Rectal smooth muscle tissue (tissue), 1 donor: ENCODE measurements at regions not wholly inside any gene's neighbourhood (a gene's known extent, or its start where the extent isn't known, plus 50 kb on each side); places are given as distances from the start of the nearest gene placed in this dataset.

Experiments
- H3K27ac ChIP-seq: one replicate; pipeline ENCODE4 v1.7.0; 2013; ENCODE audit warnings: low read depth, low read length, inconsistent platforms
- H3K27me3 ChIP-seq: one replicate; pipeline ENCODE4 v1.7.0; 2013; ENCODE audit warnings: low read length; ENCODE audit not compliant: control insufficient read depth, insufficient read depth
- H3K36me3 ChIP-seq: one replicate; pipeline ENCODE4 v1.7.0; 2013; ENCODE audit warnings: low read length; ENCODE audit not compliant: control insufficient read depth, insufficient read depth
- H3K4me1 ChIP-seq: one replicate; pipeline ENCODE4 v1.7.0; 2013; ENCODE audit warnings: low read length; ENCODE audit not compliant: control insufficient read depth, insufficient read depth
- H3K4me3 ChIP-seq: one replicate; pipeline ENCODE4 v1.7.0; 2013; ENCODE audit warnings: low read length
- H3K9ac ChIP-seq: one replicate; pipeline ENCODE4 v1.7.0; 2013; ENCODE audit warnings: low read length

GRCh38 chr3:117543521-117543920 lies 833.9 kb downstream of the TUSC7 start:
- Histone ChIP-seq H3K36me3 (no peaks in the 10 kb centered on the region), H3K9ac (no peak overlapping the region), H3K27ac (no peak overlapping the region), H3K4me3 (no peak overlapping the region), H3K4me1 (no peaks in the 10 kb centered on the region), H3K27me3 (no peaks in the 10 kb centered on the region)

- Histone ChIP-seq H3K4me1 (no peaks in the 10 kb centered on the region), H3K4me3 (no peak overlapping the region), H3K9ac (no peak overlapping the region), H3K36me3 (no peaks in the 10 kb centered on the region), H3K27ac (no peak overlapping the region), H3K27me3 (no peaks in the 10 kb centered on the region)
Measured at GRCh38 chr3:117545484-117545883, 835.9 kb downstream of the TUSC7 start.

GRCh38 chr3:117547956-117548550 lies 838.5 kb downstream of the TUSC7 start:
- H3K4me1 ChIP-seq: no peaks in the 10 kb centered on the region
- H3K27ac ChIP-seq: no peak overlapping the region
- H3K4me3 ChIP-seq: no peak overlapping the region
- no peaks in the 10 kb centered on the region for H3K27me3 ChIP-seq
- H3K36me3 ChIP-seq: no peaks in the 10 kb centered on the region
- no peak overlapping the region for H3K9ac ChIP-seq

GRCh38 chr3:117548600-117548999 lies 839.0 kb downstream of the TUSC7 start:
- no peaks in the 10 kb centered on the region for H3K27me3 ChIP-seq
- H3K4me1 ChIP-seq: no peaks in the 10 kb centered on the region
- no peak overlapping the region for H3K27ac ChIP-seq
- no peak overlapping the region for H3K4me3 ChIP-seq
- H3K36me3 ChIP-seq: no peaks in the 10 kb centered on the region
- no peak overlapping the region for H3K9ac ChIP-seq

GRCh38 chr3:117549716-117550115 lies 840.1 kb downstream of the TUSC7 start:
- H3K27me3 ChIP-seq: no peaks in the 10 kb centered on the region
- no peak overlapping the region for H3K27ac ChIP-seq
- no peaks in the 10 kb centered on the region for H3K4me1 ChIP-seq
- no peak overlapping the region for H3K4me3 ChIP-seq
- H3K36me3 ChIP-seq: no peaks in the 10 kb centered on the region
- no peak overlapping the region for H3K9ac ChIP-seq

GRCh38 chr3:117550766-117551165 lies 841.2 kb downstream of the TUSC7 start:
- Histone ChIP-seq H3K27ac (no peak overlapping the region), H3K9ac (no peak overlapping the region), H3K4me1 (no peaks in the 10 kb centered on the region), H3K36me3 (no peaks in the 10 kb centered on the region), H3K4me3 (no peak overlapping the region), H3K27me3 (no peaks in the 10 kb centered on the region)

GRCh38 chr3:117553461-117553860 lies 843.9 kb downstream of the TUSC7 start:
- H3K4me3 ChIP-seq: no peak overlapping the region
- H3K27ac ChIP-seq: no peak overlapping the region
- no peak overlapping the region for H3K9ac ChIP-seq
- H3K4me1 ChIP-seq: no peaks in the 10 kb centered on the region
- no peaks in the 10 kb centered on the region for H3K36me3 ChIP-seq
- no peaks in the 10 kb centered on the region for H3K27me3 ChIP-seq

- no peaks in the 10 kb centered on the region for H3K4me1 ChIP-seq
- H3K36me3 ChIP-seq: no peaks in the 10 kb centered on the region
- H3K9ac ChIP-seq: no peak overlapping the region
- H3K27ac ChIP-seq: no peak overlapping the region
- H3K4me3 ChIP-seq: no peak overlapping the region
- H3K27me3 ChIP-seq: no peaks in the 10 kb centered on the region
Measured at GRCh38 chr3:117556646-117557407, 847.2 kb downstream of the TUSC7 start.

- no peaks in the 10 kb centered on the region for H3K27me3 ChIP-seq
- H3K27ac ChIP-seq: no peak overlapping the region
- no peak overlapping the region for H3K4me3 ChIP-seq
- no peaks in the 10 kb centered on the region for H3K4me1 ChIP-seq
- H3K36me3 ChIP-seq: no peaks in the 10 kb centered on the region
- H3K9ac ChIP-seq: no peak overlapping the region
Measured at GRCh38 chr3:117557464-117558090, 848.0 kb downstream of the TUSC7 start.

- Histone ChIP-seq H3K27me3 (no peaks in the 10 kb centered on the region), H3K9ac (no peak overlapping the region), H3K4me3 (no peak overlapping the region), H3K4me1 (no peaks in the 10 kb centered on the region), H3K27ac (no peak overlapping the region), H3K36me3 (no peaks in the 10 kb centered on the region)
Measured at GRCh38 chr3:117558681-117559080, 849.1 kb downstream of the TUSC7 start.

GRCh38 chr3:117562000-117562399 lies 852.4 kb downstream of the TUSC7 start:
- Histone ChIP-seq H3K4me1 (no peaks in the 10 kb centered on the region), H3K27ac (no peak overlapping the region), H3K36me3 (no peaks in the 10 kb centered on the region), H3K27me3 (no peaks in the 10 kb centered on the region), H3K4me3 (no peak overlapping the region), H3K9ac (no peak overlapping the region)

GRCh38 chr3:117563063-117563462 lies 853.5 kb downstream of the TUSC7 start:
- Histone ChIP-seq H3K27ac (no peak overlapping the region), H3K36me3 (no peaks in the 10 kb centered on the region), H3K4me1 (no peaks in the 10 kb centered on the region), H3K4me3 (no peak overlapping the region), H3K9ac (no peak overlapping the region), H3K27me3 (no peaks in the 10 kb centered on the region)

- H3K27me3 ChIP-seq: no peaks in the 10 kb centered on the region
- H3K27ac ChIP-seq: no peak overlapping the region
- H3K4me1 ChIP-seq: no peaks in the 10 kb centered on the region
- no peaks in the 10 kb centered on the region for H3K36me3 ChIP-seq
- no peak overlapping the region for H3K9ac ChIP-seq
- H3K4me3 ChIP-seq: no peak overlapping the region
Measured at GRCh38 chr3:117565777-117566176, 856.2 kb downstream of the TUSC7 start.
